Stimulated activated CD4-positive, alpha-beta T cell treated with anti-CD3 and anti-CD28 coated beads, Interleukin-15, amount 100 ng/mL, for 48 hours (primary cell): ENCODE measurements at regions not wholly inside any gene's neighbourhood (a gene's known extent, or its start where the extent isn't known, plus 50 kb on each side); places are given as distances from the start of the nearest gene placed in this dataset.

Source experiments
- DNase-seq, 2 donors: peaks; one replicate each; pipeline ENCODE4 v3.0.0-alpha.2; 2020; ENCODE audit warnings: low read depth in 2 of 2

DNA sequence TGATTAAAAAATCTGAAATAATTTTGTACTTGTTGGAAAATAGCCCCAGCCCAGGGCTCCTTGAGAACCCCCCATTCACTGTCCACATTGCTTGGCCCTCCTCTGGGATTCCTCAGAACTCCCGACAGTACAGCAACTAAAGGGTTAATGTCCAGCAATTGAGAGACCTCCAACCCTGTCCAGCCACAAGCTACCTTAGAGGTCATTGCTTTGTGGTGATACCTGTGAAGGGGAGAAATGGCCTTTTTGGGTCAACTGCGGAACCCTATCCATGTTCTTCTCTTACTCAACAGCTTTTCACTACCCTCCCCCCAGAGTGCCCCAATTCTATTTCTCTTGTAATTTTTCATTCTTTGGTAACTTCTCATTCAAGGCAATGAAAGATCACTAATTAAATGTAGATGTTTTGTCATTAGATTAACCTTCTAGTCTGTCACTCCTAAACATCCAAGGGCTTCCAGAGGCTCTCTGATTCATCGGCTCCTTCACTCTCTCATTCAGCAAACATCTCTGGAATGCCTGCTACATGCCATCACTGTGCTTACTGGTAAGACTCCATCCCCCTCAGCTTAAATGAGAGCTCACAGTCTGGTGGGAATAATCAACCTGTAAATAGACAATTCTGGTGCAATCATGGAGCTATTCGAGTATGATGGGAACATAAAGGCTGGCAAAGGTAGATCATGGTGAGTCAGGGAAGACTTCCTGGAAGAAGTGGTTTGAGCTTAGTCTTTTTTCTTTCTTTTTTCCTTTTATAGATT is 241.4 kb upstream of the PGRMC2 start:
- no peak for DNase-seq

- DNase-seq, result no peak
Measured at GRCh38 chr4:128527946-128528576, 240.4 kb upstream of the PGRMC2 start.

GRCh38 chr4:128527351-128527750 is 239.7 kb upstream of the PGRMC2 start:
- no peak for DNase-seq

GRCh38 chr4:128525992-128526630 is 238.5 kb upstream of the PGRMC2 start:
- DNase-seq, result no peak

GRCh38 chr4:128525387-128525786 is 237.8 kb upstream of the PGRMC2 start:
- no peak for DNase-seq

GRCh38 chr4:128524311-128524710 is 236.7 kb upstream of the PGRMC2 start:
- DNase-seq, result no peak

DNA sequence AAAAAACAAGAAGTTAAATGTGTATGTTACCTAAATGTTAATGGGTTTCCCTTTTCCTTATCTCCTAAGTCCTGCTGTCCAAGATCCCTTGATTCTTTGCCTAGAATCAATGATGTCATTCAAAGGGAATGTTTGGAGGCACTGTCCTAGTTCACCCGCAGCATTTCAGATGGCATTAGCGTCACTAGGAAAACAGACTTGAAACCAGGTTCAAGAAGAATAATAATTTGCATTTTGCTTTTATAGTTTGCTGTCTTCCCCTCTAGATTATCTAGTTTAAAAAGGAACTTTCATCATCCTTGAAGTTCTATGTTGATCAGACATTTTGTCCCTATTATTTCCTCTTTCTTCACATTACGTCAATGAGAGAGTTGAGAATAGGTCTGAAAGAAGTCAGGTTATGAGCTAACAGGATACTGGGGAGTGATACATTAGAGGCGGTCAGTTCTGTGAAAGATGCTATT is 234.1 kb upstream of the PGRMC2 start:
- no peak for DNase-seq

GRCh38 chr4:128521156-128521555 is 233.5 kb upstream of the PGRMC2 start:
- DNase-seq, result no peak

DNA sequence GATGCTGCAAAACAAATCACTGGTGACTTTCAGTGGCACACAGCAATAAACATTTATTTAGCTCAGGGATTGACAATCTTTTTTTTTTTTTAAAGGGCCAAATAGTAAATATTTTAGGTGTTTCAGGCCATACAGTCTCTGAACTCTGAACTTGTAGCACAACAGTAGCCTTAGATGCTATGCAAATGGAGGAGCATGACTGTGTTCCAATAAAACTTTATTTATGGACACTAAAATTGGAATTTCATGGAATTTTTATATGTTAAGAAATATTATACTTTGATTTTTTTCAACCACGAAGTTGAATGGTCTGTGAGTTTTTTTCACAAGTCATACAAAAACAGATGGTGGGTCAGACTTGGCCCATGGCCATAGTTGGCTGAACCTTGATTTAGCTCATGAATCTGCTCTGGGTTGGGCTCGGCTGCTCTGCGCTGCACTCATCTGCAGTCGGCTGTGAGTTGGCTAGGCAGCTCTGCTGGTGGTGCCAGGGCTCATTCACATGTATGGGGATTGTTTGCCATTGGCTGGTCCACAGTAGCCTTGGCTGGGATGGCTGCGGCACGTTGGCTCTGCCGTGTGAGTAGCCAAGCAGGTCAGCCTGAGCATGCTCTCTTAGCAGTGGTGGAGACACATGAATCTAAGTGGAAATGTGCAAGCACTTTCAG is 231.7 kb upstream of the PGRMC2 start:
- no peak for DNase-seq

- no peak for DNase-seq
Measured at GRCh38 chr4:128517739-128518510, 230.3 kb upstream of the PGRMC2 start.

DNA sequence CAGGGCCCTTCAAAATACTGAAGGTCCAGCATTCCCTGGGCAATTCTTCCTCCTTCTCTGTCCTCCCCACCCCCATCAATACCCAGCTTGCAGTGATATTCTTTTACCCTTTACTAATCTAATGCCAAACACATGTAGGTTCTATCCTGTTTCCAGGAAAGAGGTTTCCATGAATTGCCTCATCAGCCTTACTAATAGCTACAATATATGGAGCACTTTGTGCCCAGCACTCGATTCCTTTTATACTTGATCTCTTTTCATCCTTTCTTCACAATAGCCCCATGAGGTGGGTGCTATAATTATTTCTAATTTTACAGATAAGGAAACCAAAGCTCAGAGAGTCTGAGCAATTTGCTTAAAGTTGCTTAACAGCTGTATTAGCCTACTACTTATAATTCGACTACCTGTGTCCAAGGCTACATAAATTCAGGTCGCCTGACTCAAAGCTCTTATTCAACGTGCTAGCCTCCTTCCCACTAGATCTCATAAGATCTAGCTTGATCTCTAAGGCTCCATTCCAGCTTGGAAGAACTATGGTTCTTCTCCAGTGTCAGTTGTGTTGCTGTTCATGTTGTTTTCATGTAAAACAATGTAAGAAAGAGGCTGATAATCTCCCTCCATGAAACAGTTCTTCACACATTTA is 229.6 kb upstream of the PGRMC2 start:
- no peak for DNase-seq

DNA sequence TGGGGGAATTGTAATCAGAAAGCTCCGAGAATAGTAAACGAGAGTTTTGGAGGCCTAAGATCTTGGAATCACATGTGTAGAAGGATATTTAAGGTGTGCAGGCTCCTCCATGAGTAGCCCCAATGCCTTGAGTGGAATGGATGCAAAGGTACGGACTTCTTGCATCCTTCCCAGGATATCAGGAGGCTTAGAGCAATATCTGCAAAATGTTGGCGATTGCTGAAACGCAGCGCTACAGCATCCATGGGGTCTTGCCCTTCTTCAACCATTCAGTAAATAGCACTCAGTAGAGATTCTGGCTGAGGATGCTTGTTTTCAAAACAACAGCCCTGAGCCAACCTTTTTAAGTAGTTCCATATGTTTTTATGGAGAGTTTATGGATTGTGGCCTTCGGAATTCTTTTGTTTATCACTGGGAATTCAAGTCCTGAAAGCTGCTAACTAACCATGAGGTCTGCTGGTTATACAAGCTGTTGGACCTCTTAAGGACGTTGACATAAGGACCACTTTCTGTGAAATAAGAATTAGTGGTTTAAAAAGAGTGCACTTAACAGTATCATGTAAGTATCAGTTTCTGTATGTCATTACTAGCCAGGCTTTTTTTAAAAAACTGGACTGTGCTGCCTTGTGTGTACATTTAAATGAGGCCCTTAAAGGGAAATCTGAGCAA is 228.8 kb upstream of the PGRMC2 start:
- no peak for DNase-seq

GRCh38 chr4:128513664-128514484 is 226.3 kb upstream of the PGRMC2 start:
- DNase-seq, result no peak

GRCh38 chr4:128512767-128513322 is 225.2 kb upstream of the PGRMC2 start:
- no peak for DNase-seq

DNA sequence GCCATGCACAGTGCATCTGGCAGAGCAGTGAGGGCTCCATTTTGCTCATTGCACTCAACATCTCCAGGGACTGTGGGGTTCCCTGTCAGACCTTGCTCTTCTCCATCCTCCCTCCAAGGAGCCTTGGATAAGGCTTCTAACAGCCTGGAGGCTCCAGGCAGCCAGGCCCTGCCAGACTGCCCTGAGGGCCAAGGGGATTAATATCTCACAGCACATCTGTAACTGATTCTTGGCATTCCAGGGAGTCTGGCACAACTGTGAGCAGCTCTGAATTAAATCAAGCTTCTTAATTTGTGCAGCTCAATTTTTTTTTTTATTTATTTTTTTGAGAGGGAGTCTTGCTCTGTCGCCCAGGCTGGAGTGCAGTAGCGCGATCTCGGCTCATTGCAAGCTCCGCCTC is 224.5 kb upstream of the PGRMC2 start:
- no peak for DNase-seq

GRCh38 chr4:128510850-128511249 is 223.2 kb upstream of the PGRMC2 start:
- DNase-seq, result no peak

DNA sequence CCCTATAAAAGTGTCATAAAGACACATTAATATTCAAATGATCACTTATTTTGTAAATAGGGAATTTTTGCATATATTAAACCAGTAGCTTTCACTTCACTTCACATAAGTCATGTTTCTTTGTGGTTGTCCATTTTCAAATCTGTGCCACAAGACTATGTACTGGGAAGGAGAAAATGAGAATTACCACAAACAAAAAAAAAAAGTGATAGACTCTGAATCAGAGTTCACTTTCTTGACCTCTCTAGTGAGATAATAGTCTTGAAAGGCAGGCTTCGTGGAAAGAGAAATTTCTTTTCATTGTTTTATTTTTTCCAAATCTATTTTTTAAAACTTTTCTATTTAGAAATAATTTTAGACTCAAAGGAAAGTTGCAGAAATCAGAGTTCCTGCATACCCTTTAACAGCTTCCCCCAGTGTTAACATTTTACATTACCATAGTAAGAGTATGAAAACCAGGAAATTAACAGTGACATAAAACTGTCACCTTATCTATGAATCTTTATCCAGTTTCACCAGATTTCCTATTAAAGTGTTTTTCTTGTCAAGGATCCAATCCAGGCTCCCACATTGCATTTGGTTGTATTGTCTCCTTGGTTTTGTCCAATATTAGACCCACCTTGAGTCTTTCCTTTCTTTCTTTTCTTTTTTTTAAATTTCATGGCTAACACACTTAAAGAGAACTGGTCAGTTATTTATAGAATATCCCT is 215.4 kb upstream of the PGRMC2 start:
- DNase-seq, result no peak

- DNase-seq, result no peak
Measured at GRCh38 chr4:128501239-128501638, 213.6 kb upstream of the PGRMC2 start.
